HCT116 (cell line): ENCODE measurements at regions not wholly inside any gene's neighbourhood (a gene's known extent, or its start where the extent isn't known, plus 50 kb on each side); places are given as distances from the start of the nearest gene placed in this dataset.
A peak's percentile ranks its signal among the peaks of the same experiment; 100 is the strongest.

ENCODE experiments used
- ATAC-seq: fragments of 200-7000 bp; cut with Tn5 transposase; 2 replicates; pipeline ENCODE4 v1.9.1; 2020; ENCODE audit warnings: mild to moderate bottlenecking, moderate library complexity
- BruUV-seq: library from RNA; stranded (reverse); fragments of 400-500 nt; replicated peaks from 2 replicates; lab custom pipeline; 2021; lab: Mats Ljungman, UMichigan
- CTCF ChIA-PET: fragments of 300-600 bp; sonication (Branson Sonifier 250); formaldehyde crosslinking; loops from one replicate; lab custom pipeline; 2021; ENCODE audit warnings: antibody characterized with exemption; lab: Charles Lee
- POLR2A ChIA-PET: fragments of 300-600, 350-600 bp; sonication (Branson Sonifier 250); formaldehyde crosslinking; loops from one replicate; lab custom pipeline; 2021; ENCODE audit warnings: antibody characterized with exemption; lab: Charles Lee
- RAD21 ChIA-PET, 2 experiments: fragments of 300-600 bp; sonication (Branson Sonifier 250); formaldehyde crosslinking; loops; one replicate each; lab custom pipeline; 2023; ENCODE audit warnings: low total read pairs in 2 of 2; ENCODE audit not compliant: uncharacterized antibody in 2 of 2, unreplicated experiment in 2 of 2, low non-redundant PET in 1 of 2; lab: Charles Lee
- DNase-seq: peaks from one replicate; pipeline ENCODE4 v3.0.0-alpha.2; 2010; ENCODE audit warnings: low read depth, low spot score
- H2AFZ ChIP-seq: fragments of 200-600 bp; shearing (Covaris generic), sonication (generic); 2 replicates; pipeline ENCODE4 v1.6.1; 2017; ENCODE audit warnings: low read depth, mixed run types, mixed read lengths, antibody characterized with exemption, low read length; ENCODE audit not compliant: poor library complexity, severe bottlenecking
- H3K27ac ChIP-seq: 2 replicates; pipeline ENCODE4 v1.5.1; 2012; ENCODE audit warnings: low read depth, low read length
- H3K27me3 ChIP-seq: fragments of 200-600 bp; sonication (generic); 2 replicates; pipeline ENCODE4 v1.6.1; 2016; ENCODE audit warnings: mixed run types, low read length, mixed read lengths; ENCODE audit not compliant: insufficient read depth
- H3K36me3 ChIP-seq, 2 experiments: fragments of 200-500 bp in 1 of 2; fragments of 200-600 bp in 1 of 2; sonication (Bioruptor generic) in 1 of 2; sonication (generic) in 1 of 2; 2 replicates each; pipeline versions ENCODE4 v1.5.1 to v1.6.1; 2014 to 2016; ENCODE audit warnings: low read length in 2 of 2, inconsistent platforms in 1 of 2, mixed read lengths in 1 of 2, mixed run types in 1 of 2; ENCODE audit not compliant: insufficient read depth in 2 of 2, control insufficient read depth in 1 of 2
- H3K4me1 ChIP-seq, 2 experiments: fragments of 200-600 bp in 1 of 2; sonication (generic) in 1 of 2; 2 replicates each; pipeline versions ENCODE4 v1.5.1 to v1.6.1; 2012 to 2017; ENCODE audit warnings: low read length in 2 of 2, inconsistent platforms in 1 of 2, mild to moderate bottlenecking in 1 of 2, mixed read lengths in 1 of 2, mixed run types in 1 of 2, moderate library complexity in 1 of 2; ENCODE audit not compliant: insufficient read depth in 2 of 2, control insufficient read depth in 1 of 2
- H3K4me2 ChIP-seq: fragments of 200-600 bp; sonication (generic); 2 replicates; pipeline ENCODE4 v1.6.1; 2017; ENCODE audit warnings: mixed run types, low read length, mixed read lengths
- H3K4me3 ChIP-seq, 2 experiments: fragments of 200-600 bp in 1 of 2; sonication (generic) in 1 of 2; replicated peaks in 1 of 2; 2 replicates each; pipeline ENCODE4 v1.5.1; 2011 to 2016; ENCODE audit warnings: low read length in 2 of 2, control low read depth in 1 of 2, low read depth in 1 of 2, mild to moderate bottlenecking in 1 of 2, mixed read lengths in 1 of 2, mixed run types in 1 of 2
- H3K79me2 ChIP-seq: fragments of 200-600 bp; sonication (generic); 2 replicates; pipeline ENCODE4 v1.6.1; 2017; ENCODE audit warnings: mild to moderate bottlenecking, mixed run types, low read length, moderate library complexity, mixed read lengths; ENCODE audit not compliant: insufficient read depth
- H3K9ac ChIP-seq: fragments of 200-600 bp; sonication (generic); 2 replicates; pipeline ENCODE4 v1.6.1; 2016; ENCODE audit warnings: low read length, mixed read lengths
- H3K9me2 ChIP-seq: fragments of 200-600 bp; sonication (generic), shearing (Covaris generic); 2 replicates; pipeline ENCODE4 v1.6.1; 2017; ENCODE audit warnings: mixed run types, mild to moderate bottlenecking, moderate library complexity; ENCODE audit not compliant: insufficient read depth
- H3K9me3 ChIP-seq, 2 experiments: fragments of 200-500 bp in 1 of 2; fragments of 200-600 bp in 1 of 2; sonication (Bioruptor generic) in 1 of 2; sonication (generic) in 1 of 2; 2 replicates each; pipeline ENCODE4 v1.6.1; 2014 to 2017; ENCODE audit warnings: low read length in 2 of 2, mixed read lengths in 2 of 2, inconsistent platforms in 1 of 2, low read depth in 1 of 2, mild to moderate bottlenecking in 1 of 2, mixed run types in 1 of 2, moderate library complexity in 1 of 2; ENCODE audit not compliant: control insufficient read depth in 1 of 2, insufficient read depth in 1 of 2
- H4K20me1 ChIP-seq: fragments of 200-600 bp; sonication (generic), shearing (Covaris generic); 2 replicates; pipeline ENCODE4 v1.6.1; 2017; ENCODE audit warnings: mixed run types, mild to moderate bottlenecking, moderate library complexity; ENCODE audit not compliant: insufficient read depth
- CBX3 ChIP-seq: IDR thresholded peaks from 2 replicates; pipeline ENCODE4 v1.6.1; 2012; ENCODE audit warnings: low read depth
- CTCF ChIP-seq, 3 experiments: fragments of 200-600 bp in 1 of 3; sonication (generic) in 1 of 3; IDR thresholded peaks in 2 of 3; conservative IDR thresholded peaks in 1 of 3; 2 replicates each; pipeline ENCODE4 v1.5.1; 2012 to 2017; ENCODE audit warnings: low read depth in 2 of 3, low read length in 2 of 3, antibody characterized with exemption in 1 of 3, borderline replicate concordance in 1 of 3, control low read depth in 1 of 3, mild to moderate bottlenecking in 1 of 3, mixed read lengths in 1 of 3, mixed run types in 1 of 3, moderate library complexity in 1 of 3; ENCODE audit not compliant: insufficient read depth in 1 of 3
- ELF1 ChIP-seq: IDR thresholded peaks from 2 replicates; pipeline ENCODE4 v1.6.1; 2012; ENCODE audit warnings: low read depth, borderline replicate concordance
- EZH2 ChIP-seq: fragments of 200-600 bp; sonication (generic); IDR thresholded peaks from 2 replicates; pipeline ENCODE4 v1.6.1; 2017; ENCODE audit warnings: antibody characterized with exemption, mixed run types
- JUND ChIP-seq: IDR thresholded peaks from 2 replicates; pipeline ENCODE4 v1.6.1; 2012
- POLR2AphosphoS5 ChIP-seq: IDR thresholded peaks from 2 replicates; pipeline ENCODE4 v1.6.1; 2011; ENCODE audit warnings: mild to moderate bottlenecking, low read depth, low read length, moderate library complexity
- SP1 ChIP-seq: IDR thresholded peaks from 2 replicates; pipeline ENCODE4 v1.6.1; 2012; ENCODE audit warnings: low read depth
- YY1 ChIP-seq: IDR thresholded peaks from 2 replicates; pipeline ENCODE4 v1.6.1; 2011; ENCODE audit warnings: low read length, low read depth, moderate library complexity, mild to moderate bottlenecking; ENCODE audit not compliant: insufficient replicate concordance; ENCODE audit errors: extremely low read depth
- ZNF274 ChIP-seq: fragments of 200-500 bp; sonication (Bioruptor generic); IDR thresholded peaks from 2 replicates; pipeline ENCODE4 v1.6.1; 2014; ENCODE audit warnings: mild to moderate bottlenecking, low read depth, low read length, inconsistent platforms
- intact Hi-C: fragments of 100-400 bp; cut with micrococcal nuclease; formaldehyde crosslinking; loops from 2 replicates; pipeline ENCODE4 v1.10.0; 2022

- BruUV-seq = no TSS peak
These were observed 304.1 kb upstream of the TCF21 start for GRCh38 chr6:133584823-133585222.

More at GRCh38 chr6:133584823-133585222, 304.1 kb upstream of the TCF21 start:
- CTCF ChIA-PET = no interaction called here
- no peak overlapping the region for H3K4me2 ChIP-seq
- no peaks in the 10 kb centered on the region for H3K79me2 ChIP-seq
- DNase-seq (no peak), ATAC-seq (no peak)
- H3K4me1 ChIP-seq = no peaks in the 10 kb centered on the region
- no peaks in the 10 kb centered on the region for H3K9me3 ChIP-seq
- H3K27ac ChIP-seq = peak overlapping the region; percentile 21; the same call in 1 of the 2 replicates
- TF ChIP-seq ZNF274 (no peak), POLR2AphosphoS5 (no peak), YY1 (no peak), JUND (no peak), EZH2 (no peak), ELF1 (no peak), SP1 (no peak), CBX3 (no peak), CTCF (IDR thresholded peaks at IDR 0.05 in 2 of 3, conservative IDR thresholded peaks at IDR 0.05 in 1 of 3; ENCODE audit: borderline replicate concordance in 1 of 3, insufficient read depth in 1 of 3, low read depth in 2 of 3, low read length in 2 of 3) (no peak)
- H3K36me3 ChIP-seq = no peaks in the 10 kb centered on the region
- no peaks in the 10 kb centered on the region for H3K27me3 ChIP-seq
- H3K9me2 ChIP-seq = no peaks in the 10 kb centered on the region
- POLR2A ChIA-PET = interaction anchor here (0.6 kb wide), 1 partner anchor 1142 kb away, joined by 3 read pairs; no protein-coding TSS in a partner anchor
- no peaks in the 10 kb centered on the region for H4K20me1 ChIP-seq
- intact Hi-C loops = loop anchor here (5.0 kb wide), 1 partner anchor 312 kb away; no protein-coding TSS in a partner anchor
- no peak overlapping the region for H2AFZ ChIP-seq
- RAD21 ChIA-PET = no interaction called here
- no peak overlapping the region for H3K4me3 ChIP-seq
- no peak overlapping the region for H3K9ac ChIP-seq
